Right forelimb (tissue), 1 donor: ENCODE measurements at regions not wholly inside any gene's neighbourhood (a gene's known extent, or its start where the extent isn't known, plus 50 kb on each side); places are given as distances from the start of the nearest gene placed in this dataset.
A peak's percentile ranks its signal among the peaks of the same experiment; 100 is the strongest.

Source experiments
- DNase-seq: peaks from one replicate; pipeline ENCODE4 v3.0.0-alpha.2; 2018

GRCh38 chr15:35872577-35872976 is 326.6 kb upstream of the DPH6 start:
- DNase-seq: no peak

GRCh38 chr15:35874260-35874905 is 328.4 kb upstream of the DPH6 start:
- DNase-seq: no peak

DNA sequence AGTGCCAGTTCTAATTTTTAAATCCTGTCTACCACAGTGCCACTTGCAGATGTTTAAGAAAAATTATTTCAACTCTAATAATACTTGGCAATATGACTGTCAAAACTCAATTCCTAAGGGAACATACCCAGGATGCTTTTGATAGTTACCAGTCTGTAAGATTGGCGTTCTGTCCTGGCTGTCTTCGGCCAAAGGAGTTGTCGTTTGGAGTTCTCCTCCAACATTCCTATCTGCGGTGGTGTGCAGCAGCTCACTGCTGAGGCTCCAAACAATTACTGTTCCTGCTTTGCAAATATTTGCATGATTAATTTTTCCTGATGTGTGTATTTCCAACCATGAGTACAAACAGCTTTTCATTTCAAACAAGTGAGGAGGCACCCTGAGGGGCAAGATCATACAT is 330.8 kb upstream of the DPH6 start:
- no peak for DNase-seq

DNA sequence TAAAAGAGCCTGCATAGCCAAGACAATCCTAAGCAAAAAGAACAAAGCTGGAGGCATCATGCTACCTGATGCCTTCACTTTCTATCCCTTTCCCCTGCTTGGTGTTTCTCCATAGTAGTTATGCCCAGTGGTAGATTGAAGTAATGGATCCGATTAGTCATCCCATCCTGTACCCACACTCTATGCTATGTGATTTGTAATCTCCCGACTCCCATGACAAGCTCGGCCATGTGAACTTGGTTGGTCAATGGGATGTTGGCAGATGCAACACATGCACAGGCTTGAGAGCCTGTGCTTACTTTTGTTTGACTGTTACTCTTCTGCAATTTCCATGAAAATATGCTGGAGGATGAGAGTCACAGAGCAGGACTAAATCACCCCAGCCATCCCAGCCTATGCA is 334.9 kb upstream of the DPH6 start:
- DNase-seq: no peak

DNA sequence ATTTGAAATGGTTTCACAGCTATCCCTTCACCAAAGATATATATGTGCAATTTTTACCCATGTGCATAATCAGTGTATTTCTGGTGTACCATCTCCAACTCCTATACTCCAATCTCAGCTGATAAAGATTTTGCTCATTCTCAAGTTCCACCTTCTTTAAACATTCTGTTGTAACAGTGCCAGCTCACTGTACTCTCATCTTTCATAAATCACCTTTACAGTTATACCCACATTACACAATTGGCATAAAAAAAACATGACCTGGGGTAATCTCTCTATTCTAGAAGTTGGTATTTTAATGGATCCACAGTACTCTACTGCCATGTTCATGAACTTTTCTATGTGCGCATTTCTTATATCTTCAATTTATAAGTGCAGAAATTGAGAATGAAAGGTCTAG is 339.9 kb upstream of the DPH6 start:
- no peak for DNase-seq

GRCh38 chr15:35886765-35887164 is 340.8 kb upstream of the DPH6 start:
- no peak for DNase-seq

GRCh38 chr15:35888815-35889214 is 342.9 kb upstream of the DPH6 start:
- no peak for DNase-seq

DNA sequence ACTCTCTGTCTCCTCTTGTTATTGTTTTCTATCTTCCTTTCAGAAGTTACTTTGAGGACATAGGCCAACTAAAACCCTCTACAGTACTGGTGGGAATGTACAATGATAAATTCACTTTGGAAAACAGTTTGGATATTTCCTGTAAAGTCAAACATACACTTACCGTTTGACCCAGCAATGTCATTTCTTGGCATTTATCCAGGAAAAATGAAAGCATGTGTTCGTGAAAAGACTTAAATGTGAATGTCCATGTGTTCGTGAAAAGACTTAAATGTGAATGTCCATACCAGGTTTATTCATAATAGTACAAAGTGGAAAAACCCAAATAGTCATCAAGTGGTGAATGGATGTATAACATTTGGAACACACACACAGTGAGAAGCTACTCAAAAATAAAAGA is 361.5 kb upstream of the DPH6 start:
- no peak for DNase-seq

- no peak for DNase-seq
These were observed 363.4 kb upstream of the DPH6 start for GRCh38 chr15:35909414-35909813.

- DNase-seq: no peak
These were observed 364.3 kb upstream of the DPH6 start for GRCh38 chr15:35910227-35910626.

- peak; percentile 50 for DNase-seq
These were observed 365.2 kb upstream of the DPH6 start for GRCh38 chr15:35911052-35911777.

DNA sequence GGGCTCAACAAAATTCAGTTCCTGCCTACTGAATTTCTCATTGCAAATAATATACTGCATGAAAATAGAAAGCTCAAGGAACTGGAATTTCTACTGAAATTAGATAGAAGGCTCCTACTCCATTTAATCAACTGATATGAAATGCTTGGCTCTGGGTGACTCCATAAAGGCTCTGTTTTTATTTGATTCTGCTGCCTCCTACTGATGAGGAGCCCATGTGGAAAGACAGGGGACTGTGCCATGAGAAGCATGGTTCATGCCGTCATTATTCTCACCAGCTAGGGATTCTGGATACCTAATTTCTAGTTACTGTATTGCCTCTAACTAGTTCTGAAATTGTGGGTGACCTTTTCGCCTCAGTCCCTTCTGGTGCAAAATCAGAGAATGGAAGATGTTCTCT is 366.2 kb upstream of the DPH6 start:
- no peak for DNase-seq

GRCh38 chr15:35914573-35914972 is 368.6 kb upstream of the DPH6 start:
- DNase-seq: peak; percentile 34

DNA sequence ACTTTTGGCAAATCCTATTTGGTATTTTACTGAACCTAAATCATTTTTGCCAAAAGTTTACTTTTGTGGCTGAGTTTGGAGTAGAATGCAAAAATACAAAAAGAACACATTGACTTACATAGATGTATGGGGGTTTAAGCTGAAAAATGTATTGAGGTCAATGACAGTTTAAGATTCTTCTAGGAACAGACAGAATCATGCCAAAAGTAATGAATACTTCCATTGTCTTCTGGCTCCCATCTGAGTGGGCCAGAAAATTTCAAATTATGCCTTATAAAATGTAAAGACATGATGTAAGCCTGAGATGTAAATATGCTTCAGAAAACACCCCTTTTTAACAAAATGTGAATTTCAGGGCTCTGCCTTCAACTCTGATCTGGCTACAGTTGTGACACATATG is 375.1 kb upstream of the DPH6 start:
- no peak for DNase-seq

GRCh38 chr15:35925275-35926006 is 379.5 kb upstream of the DPH6 start:
- DNase-seq: no peak

GRCh38 chr15:35926007-35926380 is 380.0 kb upstream of the DPH6 start:
- no peak for DNase-seq

DNA sequence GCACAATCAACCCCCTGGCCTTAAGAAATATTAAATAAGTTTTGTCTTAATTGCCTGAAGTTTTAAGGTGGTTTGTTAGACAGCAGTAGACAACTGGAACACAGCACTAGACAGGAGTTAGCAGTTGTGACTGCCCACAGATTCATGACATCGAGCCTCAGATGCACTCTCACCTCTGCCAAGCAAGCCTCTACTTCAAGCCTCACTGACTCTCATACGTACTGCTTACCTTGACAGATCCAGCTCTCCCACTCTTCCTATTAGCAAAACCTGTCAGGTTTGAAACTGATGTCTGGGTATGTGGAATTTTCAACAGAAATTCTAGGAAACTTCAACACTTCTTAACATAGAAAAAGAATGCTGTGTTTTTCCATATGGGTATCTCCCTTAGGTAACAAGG is 382.9 kb upstream of the DPH6 start:
- DNase-seq: no peak

GRCh38 chr15:35929740-35930444 is 383.9 kb upstream of the DPH6 start:
- DNase-seq: no peak

- DNase-seq: no peak
These were observed 385.9 kb upstream of the DPH6 start for GRCh38 chr15:35931799-35932341.

- no peak for DNase-seq
These were observed 386.6 kb upstream of the DPH6 start for GRCh38 chr15:35932531-35932930.

DNA sequence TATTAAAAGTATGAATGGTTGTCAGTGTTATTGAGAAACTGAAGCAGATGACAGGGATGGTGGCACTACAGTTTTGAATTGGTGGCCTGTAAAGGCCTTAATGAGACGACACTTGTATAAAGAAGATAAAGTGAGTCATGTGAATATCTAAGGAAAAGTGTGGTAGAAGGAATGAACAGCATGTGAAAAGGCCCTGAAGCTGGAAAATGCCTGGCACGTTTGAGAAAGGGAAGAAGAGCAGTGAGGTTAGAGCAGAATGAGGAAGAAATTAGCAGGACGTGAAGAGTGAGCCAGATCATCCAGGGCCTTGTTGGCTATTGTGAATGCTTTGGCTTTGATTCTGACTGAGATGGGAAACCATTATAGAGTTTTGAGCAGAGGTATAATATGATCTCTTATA is 387.6 kb upstream of the DPH6 start:
- no peak for DNase-seq

- no peak for DNase-seq
These were observed 388.6 kb upstream of the DPH6 start for GRCh38 chr15:35934383-35935049.

GRCh38 chr15:35936284-35936683 is 390.3 kb upstream of the DPH6 start:
- DNase-seq: no peak
